IMR-90 (cell line): ENCODE measurements at regions not wholly inside any gene's neighbourhood (a gene's known extent, or its start where the extent isn't known, plus 50 kb on each side); places are given as distances from the start of the nearest gene placed in this dataset.

Source experiments
- ATAC-seq: fragments of 200-7000 bp; cut with Tn5 transposase; 2 replicates; pipeline ENCODE4 v1.9.1; 2020; ENCODE audit warnings: low read depth, mild to moderate bottlenecking, moderate library complexity
- BruUV-seq: library from RNA; stranded (reverse); fragments of 400-500 nt; replicated peaks from 2 replicates; lab custom pipeline; 2021; lab: Mats Ljungman, UMichigan
- CTCF ChIA-PET: fragments of 300-600 bp; formaldehyde crosslinking; extraction: SDS; loops from one replicate; lab custom pipeline; 2021; ENCODE audit warnings: antibody characterized with exemption; lab: Yijun Ruan, JAX
- POLR2A ChIA-PET: fragments of 300-600 bp; sonication (Branson Sonifier 250); formaldehyde crosslinking; loops from one replicate; lab custom pipeline; 2022; ENCODE audit warnings: antibody characterized with exemption; ENCODE audit not compliant: unreplicated experiment; lab: Charles Lee
- DNase-seq: peaks from one replicate; pipeline ENCODE4 v3.0.0; 2013
- H2AFZ ChIP-seq: replicated peaks from 2 replicates; pipeline ENCODE3; 2013; ENCODE audit warnings: low read length, mild to moderate bottlenecking; ENCODE audit not compliant: poor library complexity
- H2AK5ac ChIP-seq: 2 replicates; pipeline ENCODE4 v1.6.1; 2013; ENCODE audit warnings: low read depth, low read length, inconsistent platforms
- H2AK9ac ChIP-seq: replicated peaks from 2 replicates; pipeline ENCODE3; 2013; ENCODE audit warnings: mild to moderate bottlenecking, low read depth, low read length, moderate library complexity; ENCODE audit not compliant: poor library complexity
- H2BK120ac ChIP-seq: 2 replicates; pipeline ENCODE4 v1.6.1; 2013; ENCODE audit warnings: low read depth, low read length, inconsistent platforms
- H2BK15ac ChIP-seq: 3 replicates; pipeline ENCODE4 v1.6.1; 2013; ENCODE audit warnings: low read depth, low read length, inconsistent platforms
- H2BK20ac ChIP-seq: 2 replicates; pipeline ENCODE4 v1.6.1; 2013; ENCODE audit warnings: low read depth, mild to moderate bottlenecking, inconsistent platforms, low read length, moderate library complexity
- H2BK5ac ChIP-seq: 2 replicates; pipeline ENCODE4 v1.6.1; 2013; ENCODE audit warnings: mild to moderate bottlenecking, low read depth, low read length, inconsistent platforms; ENCODE audit not compliant: poor library complexity, severe bottlenecking
- H3K14ac ChIP-seq: replicated peaks from 2 replicates; pipeline ENCODE4 v1.6.1; 2013; ENCODE audit warnings: low read depth, low read length, inconsistent platforms
- H3K18ac ChIP-seq: 2 replicates; pipeline ENCODE4 v1.6.1; 2013; ENCODE audit warnings: low read depth, low read length, control low read depth
- H3K23ac ChIP-seq: 2 replicates; pipeline ENCODE4 v1.6.1; 2013; ENCODE audit warnings: low read depth, low read length, inconsistent platforms
- H3K27ac ChIP-seq: 2 replicates; pipeline ENCODE4 v1.5.1; 2013; ENCODE audit warnings: mild to moderate bottlenecking, control low read depth, low read length; ENCODE audit not compliant: insufficient read depth
- H3K27me3 ChIP-seq: 2 replicates; pipeline ENCODE4 v1.6.1; 2013; ENCODE audit warnings: low read length; ENCODE audit not compliant: control insufficient read depth, insufficient read depth
- H3K36me3 ChIP-seq: 2 replicates; pipeline ENCODE4 v1.6.1; 2013; ENCODE audit warnings: low read length, mixed read lengths; ENCODE audit not compliant: control insufficient read depth, insufficient read depth
- H3K4ac ChIP-seq: 2 replicates; pipeline ENCODE4 v1.6.1; 2013; ENCODE audit warnings: low read depth, low read length, inconsistent platforms
- H3K4me1 ChIP-seq: 2 replicates; pipeline ENCODE4 v1.6.1; 2013; ENCODE audit warnings: low read length, mixed read lengths; ENCODE audit not compliant: control insufficient read depth, insufficient read depth
- H3K4me2 ChIP-seq: 2 replicates; pipeline ENCODE4 v1.6.1; 2013; ENCODE audit warnings: low read depth, mild to moderate bottlenecking, control low read depth, low read length, moderate library complexity
- H3K4me3 ChIP-seq: 2 replicates; pipeline ENCODE4 v1.5.1; 2013; ENCODE audit warnings: low read depth, mild to moderate bottlenecking, control low read depth, low read length, moderate library complexity; ENCODE audit not compliant: insufficient read depth
- H3K56ac ChIP-seq: 2 replicates; pipeline ENCODE4 v1.6.1; 2013; ENCODE audit warnings: low read length, inconsistent platforms; ENCODE audit not compliant: insufficient read depth; ENCODE audit errors: extremely low read depth
- H3K79me1 ChIP-seq, 2 experiments: 2 replicates each; pipeline ENCODE4 v1.6.1; 2013; ENCODE audit warnings: low read length in 2 of 2, inconsistent platforms in 1 of 2, low read depth in 1 of 2
- H3K9ac ChIP-seq: 2 replicates; pipeline ENCODE4 v1.6.1; 2013; ENCODE audit warnings: low read depth, low read length, control low read depth
- H3K9me1 ChIP-seq: 2 replicates; pipeline ENCODE4 v1.6.1; 2013; ENCODE audit warnings: low read length, inconsistent platforms; ENCODE audit not compliant: insufficient read depth
- H3K9me3 ChIP-seq: 2 replicates; pipeline ENCODE4 v1.6.1; 2013; ENCODE audit warnings: low read length; ENCODE audit not compliant: control insufficient read depth, insufficient read depth
- H4K20me1 ChIP-seq: 2 replicates; pipeline ENCODE4 v1.6.1; 2013; ENCODE audit warnings: low read length, inconsistent platforms; ENCODE audit not compliant: insufficient read depth
- H4K5ac ChIP-seq: 2 replicates; pipeline ENCODE4 v1.6.1; 2013; ENCODE audit warnings: mild to moderate bottlenecking, low read depth, low read length, control low read depth
- H4K8ac ChIP-seq, 2 experiments: 2 replicates each; pipeline ENCODE4 v1.6.1; 2013; ENCODE audit warnings: low read depth in 2 of 2, low read length in 2 of 2, control low read depth in 1 of 2, inconsistent platforms in 1 of 2
- H4K91ac ChIP-seq: 2 replicates; pipeline ENCODE4 v1.6.1; 2013; ENCODE audit warnings: low read depth, low read length, inconsistent platforms; ENCODE audit not compliant: insufficient read depth
- CEBPB ChIP-seq: IDR thresholded peaks from 2 replicates; pipeline ENCODE4 v1.6.1; 2012; ENCODE audit warnings: low read depth, low read length, improper control_type of control experiment
- CTCF ChIP-seq: conservative IDR thresholded peaks from 2 replicates; pipeline ENCODE4 v1.5.1; 2012; ENCODE audit warnings: mild to moderate bottlenecking, low read depth, low read length, improper control_type of control experiment
- ELK1 ChIP-seq: fragments of 150-350 bp; IDR thresholded peaks from 2 replicates; pipeline ENCODE4 v1.6.1; 2016; ENCODE audit warnings: low read depth, mild to moderate bottlenecking, low read length, moderate library complexity, borderline replicate concordance
- FOS ChIP-seq: fragments of 150-350 bp; IDR thresholded peaks from 2 replicates; pipeline ENCODE4 v1.6.1; 2016; ENCODE audit warnings: low read depth, low read length
- POLR2A ChIP-seq: IDR thresholded peaks from 2 replicates; pipeline ENCODE4 v1.6.1; 2012; ENCODE audit warnings: mild to moderate bottlenecking, low read depth, low read length
- RAD21 ChIP-seq: IDR thresholded peaks from 2 replicates; pipeline ENCODE4 v1.6.1; 2012; ENCODE audit warnings: low read length, improper control_type of control experiment
- USF2 ChIP-seq: fragments of 150-350 bp; IDR thresholded peaks from 2 replicates; pipeline ENCODE4 v1.6.1; 2017; ENCODE audit warnings: mild to moderate bottlenecking, antibody characterized with exemption, low read length, low read depth
- WGBS, 2 experiments: methylation state at CpG; one replicate each; pipeline versions ENCODE4 v1.1.5 to v1.1.7; 2013; ENCODE audit warnings: missing lambda C conversion rate in 2 of 2; ENCODE audit not compliant: insufficient read length in 1 of 2; ENCODE audit errors: extremely low coverage in 2 of 2; 5-methylcytosine and 5-hydroxymethylcytosine counted together
- dilution Hi-C: fragments of 300-500 bp; cut with HindIII; formaldehyde crosslinking; loops from one replicate; pipeline ENCODE4 v1.14.3; 2018; ENCODE audit warnings: low sequenced_read_pairs; ENCODE audit not compliant: unreplicated experiment
- in situ Hi-C: fragments of 300-500 bp; cut with MboI; formaldehyde crosslinking; loops from 3 replicates; pipeline ENCODE4 v1.14.3; 2019; ENCODE audit warnings: low sequenced_read_pairs, inconsistent platforms, mixed read lengths
- intact Hi-C: fragments of 100-400 bp; cut with micrococcal nuclease; formaldehyde crosslinking; loops from 2 replicates; pipeline ENCODE4 v1.10.0; 2022

- in situ Hi-C loops = no loop called here
- H4K5ac ChIP-seq = no peak overlapping the region
- no peak overlapping the region for H2BK15ac ChIP-seq
- no peak overlapping the region for H3K23ac ChIP-seq
- H3K36me3 ChIP-seq = no peaks in the 10 kb centered on the region
- no peak for ATAC-seq
- H3K9me1 ChIP-seq = no peaks in the 10 kb centered on the region
- H3K14ac ChIP-seq = no peak overlapping the region
- no peak overlapping the region for H2AFZ ChIP-seq
- H3K79me1 ChIP-seq = no peaks in the 10 kb centered on the region
- no peak for DNase-seq
- H2AK9ac ChIP-seq = no peak overlapping the region
- H4K8ac ChIP-seq = no peak overlapping the region
- H3K56ac ChIP-seq = no peak overlapping the region
- H2AK5ac ChIP-seq = no peak overlapping the region
- no peak overlapping the region for H3K18ac ChIP-seq
- 41% methylated on average over 2 of the region's 5 CpGs; no CpG with 5 or more reads in 1 of the 2 experiments for WGBS, 2 experiments
- no peak overlapping the region for H2BK120ac ChIP-seq
- no peak overlapping the region for H3K4me2 ChIP-seq
- TF ChIP-seq RAD21 = no peak
- no peak for TF ChIP-seq ELK1
- no peak for TF ChIP-seq USF2
- no peak for TF ChIP-seq POLR2A
- TF ChIP-seq FOS = no peak
- no peak for TF ChIP-seq CEBPB
- TF ChIP-seq CTCF = no peak
- no peak overlapping the region for H4K91ac ChIP-seq
- peaks cover 2% of the 10 kb centered on the region; the same call in 1 of the 2 replicates for H3K27me3 ChIP-seq
- no peak overlapping the region for H3K4ac ChIP-seq
- H3K4me1 ChIP-seq = no peaks in the 10 kb centered on the region
- H2BK20ac ChIP-seq = no peak overlapping the region
- ChIA-PET CTCF (interaction anchor here (0.8 kb wide), 1 partner anchor 13 kb away, joined by 3 read pairs; no protein-coding TSS in a partner anchor), POLR2A (no interaction called here)
- H4K20me1 ChIP-seq = no peaks in the 10 kb centered on the region
- BruUV-seq = no TSS peak
- dilution Hi-C loops = no loop called here
- H3K4me3 ChIP-seq = no peak overlapping the region
- intact Hi-C loops = no loop called here
- H3K27ac ChIP-seq = no peak overlapping the region
- H2BK5ac ChIP-seq = no peak overlapping the region
- peaks cover 2% of the 10 kb centered on the region; the same call in 1 of the 2 replicates for H3K9me3 ChIP-seq
- no peak overlapping the region for H3K9ac ChIP-seq
These were observed 63.9 kb upstream of the VASH1 start for GRCh38 chr14:76697246-76697905.
